SK-N-MC (cell line): ENCODE measurements at regions not wholly inside any gene's neighbourhood (a gene's known extent, or its start where the extent isn't known, plus 50 kb on each side); places are given as distances from the start of the nearest gene placed in this dataset.

Source experiments
- EZH2 ChIP-seq: fragments of 200-600 bp; sonication (generic); IDR thresholded peaks from one replicate; pipeline ENCODE4 v1.6.1; 2017; ENCODE audit warnings: antibody characterized with exemption
- POLR2AphosphoS5 ChIP-seq: IDR thresholded peaks from 2 replicates; pipeline ENCODE4 v1.6.1; 2012; ENCODE audit warnings: mild to moderate bottlenecking, low read depth, low read length, borderline replicate concordance

DNA sequence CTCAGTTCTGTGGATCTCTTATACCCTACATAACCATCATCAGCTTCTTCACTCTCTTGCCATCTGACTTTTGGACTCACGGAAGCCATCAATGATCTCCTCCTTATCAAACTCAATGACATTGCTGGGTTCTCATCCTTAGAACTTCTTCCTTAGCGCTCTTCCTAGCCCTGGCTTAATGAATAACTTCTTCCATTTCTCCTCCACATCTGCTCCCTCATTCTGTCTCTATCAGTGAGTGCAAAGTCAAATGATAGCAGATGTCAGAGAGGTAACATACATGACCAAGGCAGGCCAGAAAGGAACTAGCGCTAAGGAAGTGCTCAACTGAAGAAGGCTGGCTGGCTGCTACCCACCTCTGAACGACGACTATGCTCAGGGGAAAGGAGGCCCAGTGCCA is 449.8 kb downstream of the COG6 start:
- TF ChIP-seq EZH2 (no peak), POLR2AphosphoS5 (no peak)
